ENCODE measurements at regions not wholly inside any gene's neighbourhood (a gene's known extent, or its start where the extent isn't known, plus 50 kb on each side); places are given as distances from the start of the nearest gene placed in this dataset.

DNA sequence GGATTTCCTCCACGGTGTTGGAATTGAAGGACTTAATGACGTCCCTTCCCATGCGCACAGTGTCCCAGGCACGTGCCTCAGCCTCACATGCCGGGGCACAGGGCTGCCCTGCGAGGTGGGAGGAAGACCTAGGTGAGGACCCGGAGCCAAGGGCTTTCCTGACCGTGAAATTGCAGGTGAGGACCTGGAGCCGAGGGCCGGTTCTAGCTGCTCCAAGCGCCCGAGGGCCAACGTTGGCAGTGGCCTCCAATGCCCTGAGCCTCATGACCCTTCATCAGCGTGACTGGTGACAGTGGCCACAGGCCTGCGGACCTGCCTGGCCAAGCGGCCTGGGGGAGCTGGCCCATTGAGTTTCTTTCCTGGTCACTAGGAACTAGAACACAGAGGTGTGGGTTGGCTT, 338.2 kb upstream of the MYT1L start:
- TF ChIP-seq CTCF (IDR thresholded peaks at IDR 0.05; ENCODE audit: low read depth, low read length) = no peak
- no peak for DNase-seq (ENCODE audit: low read depth in 2 of 2)

DNA sequence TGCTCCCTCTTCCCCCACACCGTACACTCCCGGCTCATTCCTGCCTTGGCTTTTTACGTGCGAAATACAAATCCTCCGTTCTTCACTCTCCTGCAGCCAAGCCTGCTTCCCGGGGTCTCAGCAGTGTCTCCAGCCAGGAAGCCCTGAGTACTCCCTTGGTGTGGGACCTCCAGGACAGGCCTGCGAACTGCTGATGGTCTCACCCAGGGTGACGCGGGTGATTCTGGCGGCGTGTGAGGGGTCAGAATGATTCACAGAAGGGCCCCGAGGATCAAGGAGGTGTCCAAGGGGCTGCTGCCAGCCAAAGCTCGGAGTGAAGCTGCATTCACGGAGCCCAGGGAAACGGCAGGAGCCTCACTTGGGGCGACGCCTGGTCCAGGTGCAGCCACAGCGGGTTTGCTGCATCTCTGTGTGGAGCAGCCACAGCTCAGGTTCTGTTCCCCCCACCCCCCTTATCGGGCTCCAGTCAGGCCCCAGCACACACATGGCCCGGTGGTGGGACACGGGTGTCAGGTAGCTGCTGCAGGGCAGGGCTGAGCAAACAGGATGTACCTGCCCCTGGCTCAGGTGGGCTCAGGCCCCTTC, 337.7 kb upstream of the MYT1L start:
- H3K4me3 ChIP-seq (replicated peaks in 1 of 2; ENCODE audit: low read depth in 2 of 2, low read length in 2 of 2) = no peak overlapping the region
- DNase-seq (ENCODE audit: low read depth in 2 of 2) = no peak
- no peak for TF ChIP-seq CTCF (IDR thresholded peaks at IDR 0.05; ENCODE audit: low read depth, low read length)

More for the DNA sequence above, 338.2 kb upstream of the MYT1L start:
- no peak overlapping the region for H3K4me3 ChIP-seq (replicated peaks in 1 of 2; ENCODE audit: low read depth in 2 of 2, low read length in 2 of 2)

GRCh38 chr2:2667690-2668089, 336.6 kb upstream of the MYT1L start:
- H3K4me3 ChIP-seq (replicated peaks in 1 of 2; ENCODE audit: low read depth in 2 of 2, low read length in 2 of 2) = no peak overlapping the region
- no peak for DNase-seq (ENCODE audit: low read depth in 2 of 2)
- no peak for TF ChIP-seq CTCF (IDR thresholded peaks at IDR 0.05; ENCODE audit: low read depth, low read length)

GRCh38 chr2:2665834-2666133, 334.7 kb upstream of the MYT1L start:
- TF ChIP-seq CTCF (IDR thresholded peaks at IDR 0.05; ENCODE audit: low read depth, low read length) = no peak
- no peak for DNase-seq (ENCODE audit: low read depth in 2 of 2)
- H3K4me3 ChIP-seq (replicated peaks in 1 of 2; ENCODE audit: low read depth in 2 of 2, low read length in 2 of 2) = no peak overlapping the region

DNA sequence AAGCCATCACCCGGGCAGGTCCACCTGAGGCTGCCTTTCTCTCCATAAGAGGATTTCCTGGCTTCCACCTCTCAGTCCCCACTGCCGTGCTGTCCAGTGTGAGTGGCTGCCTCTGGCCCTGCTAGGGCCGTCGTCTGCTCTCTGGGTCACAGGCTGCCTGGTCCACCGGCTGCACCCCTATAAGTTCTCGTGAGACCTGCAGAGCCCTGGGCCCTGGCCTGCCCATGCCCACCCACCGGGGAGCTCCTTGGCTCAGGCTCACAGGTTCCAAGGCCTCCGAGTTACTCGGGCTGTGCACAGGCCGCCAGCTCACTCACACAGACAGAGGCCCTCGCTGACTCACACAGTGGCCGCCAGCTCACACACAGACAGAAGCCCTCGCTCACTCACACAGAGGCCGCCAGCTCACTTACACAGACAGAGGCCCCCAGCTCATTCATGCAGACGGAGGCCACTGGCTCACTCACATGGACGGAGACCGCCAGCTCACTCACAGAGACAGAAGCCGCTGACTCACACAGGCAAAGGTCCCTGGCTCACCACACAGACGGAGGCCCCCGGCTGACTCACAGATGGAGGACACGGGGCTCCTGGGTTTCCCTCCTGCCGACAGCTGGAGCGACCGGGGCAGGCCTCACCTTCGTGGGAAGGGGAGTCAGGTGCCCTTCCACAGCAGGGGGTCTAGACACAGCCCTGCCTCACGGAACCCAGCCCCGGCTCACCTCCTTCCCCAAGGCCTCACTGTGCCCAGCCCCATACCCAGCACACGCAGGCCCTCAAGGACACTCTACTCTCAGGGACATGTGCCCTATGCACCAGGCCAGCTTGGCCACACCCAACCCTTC, 334.1 kb upstream of the MYT1L start:
- TF ChIP-seq CTCF (IDR thresholded peaks at IDR 0.05; ENCODE audit: low read depth, low read length) = no peak
- H3K4me3 ChIP-seq (replicated peaks in 1 of 2; ENCODE audit: low read depth in 2 of 2, low read length in 2 of 2) = no peak overlapping the region
- DNase-seq (ENCODE audit: low read depth in 2 of 2) = peak in 1 of 2 donors; percentile 13

DNA sequence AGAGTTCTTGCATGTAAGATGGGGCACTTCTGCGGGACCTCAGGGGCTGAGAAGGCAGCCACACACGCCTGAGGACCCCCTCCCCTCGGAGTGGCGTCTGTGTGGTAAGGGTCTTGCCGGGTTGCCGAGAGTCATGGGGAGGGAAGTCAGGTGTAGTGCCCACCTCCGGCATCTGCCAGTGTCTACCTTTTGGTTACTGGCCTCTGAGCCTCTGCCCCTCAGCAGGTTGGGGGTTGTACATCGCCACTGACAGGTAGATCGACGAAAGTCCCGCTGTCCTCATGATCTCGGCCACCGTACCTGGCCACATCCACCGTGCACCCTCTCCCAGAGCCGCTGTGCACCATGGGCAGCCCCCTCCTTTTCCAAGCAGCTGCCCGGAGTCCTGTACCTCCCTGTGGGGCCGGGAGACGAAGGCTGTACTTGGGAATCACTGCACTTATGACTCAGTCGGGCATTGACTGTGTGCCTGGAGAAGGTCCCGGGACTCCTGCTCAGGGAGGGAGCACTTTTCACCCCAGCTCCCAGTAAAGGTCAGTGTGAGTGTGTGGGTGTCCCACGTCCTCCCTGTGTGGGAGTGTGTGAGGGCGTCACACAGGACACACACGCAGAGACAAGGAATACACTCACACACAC, 332.4 kb upstream of the MYT1L start:
- TF ChIP-seq CTCF (IDR thresholded peaks at IDR 0.05; ENCODE audit: low read depth, low read length) = no peak
- DNase-seq (ENCODE audit: low read depth in 2 of 2) = no peak
- H3K4me3 ChIP-seq (replicated peaks in 1 of 2; ENCODE audit: low read depth in 2 of 2, low read length in 2 of 2) = no peak overlapping the region
